Neural cell (in vitro differentiated cells): ENCODE measurements at regions not wholly inside any gene's neighbourhood (a gene's known extent, or its start where the extent isn't known, plus 50 kb on each side); places are given as distances from the start of the nearest gene placed in this dataset.

Experiments
- EP300 ChIP-seq: fragments of 450-650 bp; conservative IDR thresholded peaks from 2 replicates; pipeline ENCODE4 v1.6.1; 2014; ENCODE audit warnings: antibody characterized with exemption, mild to moderate bottlenecking, moderate library complexity; ENCODE audit not compliant: poor library complexity, severe bottlenecking
- EZH2 ChIP-seq: fragments of 200-600, 300-800 bp; shearing (Covaris generic), sonication (generic); IDR thresholded peaks from 2 replicates; pipeline ENCODE4 v1.6.1; 2014; ENCODE audit warnings: antibody characterized with exemption, low read length, borderline replicate concordance, mild to moderate bottlenecking; ENCODE audit not compliant: insufficient read depth, poor library complexity, severe bottlenecking
- TAF1 ChIP-seq: IDR thresholded peaks from 2 replicates; pipeline ENCODE4 v1.6.1; 2012; ENCODE audit warnings: low read depth
- TF ChIP-seq, protein P1 (sequence below): fragments of 450-650 bp; IDR thresholded peaks from 2 replicates; pipeline ENCODE4 v1.5.1; 2014; ENCODE audit warnings: antibody characterized with exemption, mild to moderate bottlenecking, moderate library complexity; ENCODE audit not compliant: poor library complexity, severe bottlenecking

DNA sequence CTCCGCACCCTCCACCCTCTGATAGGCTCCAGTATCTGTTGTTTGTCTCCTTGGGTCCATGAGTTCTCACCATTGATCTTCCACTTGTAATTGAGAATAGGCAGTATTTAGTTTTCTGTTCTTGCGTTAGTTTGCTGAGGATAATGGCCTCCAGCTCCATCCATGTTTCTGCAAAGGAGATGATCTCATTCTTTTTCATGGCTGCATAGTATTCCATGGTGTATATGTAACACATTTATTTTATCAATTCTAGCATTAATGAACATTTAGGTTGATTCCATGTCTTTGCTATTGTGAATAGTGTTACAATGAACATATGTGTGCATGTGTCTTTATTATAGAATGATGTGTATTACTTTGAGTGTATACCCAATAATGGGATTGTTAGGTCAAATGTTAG is 814.6 kb upstream of the FRG1 start:
- TF ChIP-seq, protein P1, sequence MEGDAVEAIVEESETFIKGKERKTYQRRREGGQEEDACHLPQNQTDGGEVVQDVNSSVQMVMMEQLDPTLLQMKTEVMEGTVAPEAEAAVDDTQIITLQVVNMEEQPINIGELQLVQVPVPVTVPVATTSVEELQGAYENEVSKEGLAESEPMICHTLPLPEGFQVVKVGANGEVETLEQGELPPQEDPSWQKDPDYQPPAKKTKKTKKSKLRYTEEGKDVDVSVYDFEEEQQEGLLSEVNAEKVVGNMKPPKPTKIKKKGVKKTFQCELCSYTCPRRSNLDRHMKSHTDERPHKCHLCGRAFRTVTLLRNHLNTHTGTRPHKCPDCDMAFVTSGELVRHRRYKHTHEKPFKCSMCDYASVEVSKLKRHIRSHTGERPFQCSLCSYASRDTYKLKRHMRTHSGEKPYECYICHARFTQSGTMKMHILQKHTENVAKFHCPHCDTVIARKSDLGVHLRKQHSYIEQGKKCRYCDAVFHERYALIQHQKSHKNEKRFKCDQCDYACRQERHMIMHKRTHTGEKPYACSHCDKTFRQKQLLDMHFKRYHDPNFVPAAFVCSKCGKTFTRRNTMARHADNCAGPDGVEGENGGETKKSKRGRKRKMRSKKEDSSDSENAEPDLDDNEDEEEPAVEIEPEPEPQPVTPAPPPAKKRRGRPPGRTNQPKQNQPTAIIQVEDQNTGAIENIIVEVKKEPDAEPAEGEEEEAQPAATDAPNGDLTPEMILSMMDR, result no peak
- no peak for TF ChIP-seq EZH2
- TF ChIP-seq TAF1, result no peak
- no peak for TF ChIP-seq EP300
